ENCODE measurements at regions not wholly inside any gene's neighbourhood (a gene's known extent, or its start where the extent isn't known, plus 50 kb on each side); places are given as distances from the start of the nearest gene placed in this dataset.

DNA sequence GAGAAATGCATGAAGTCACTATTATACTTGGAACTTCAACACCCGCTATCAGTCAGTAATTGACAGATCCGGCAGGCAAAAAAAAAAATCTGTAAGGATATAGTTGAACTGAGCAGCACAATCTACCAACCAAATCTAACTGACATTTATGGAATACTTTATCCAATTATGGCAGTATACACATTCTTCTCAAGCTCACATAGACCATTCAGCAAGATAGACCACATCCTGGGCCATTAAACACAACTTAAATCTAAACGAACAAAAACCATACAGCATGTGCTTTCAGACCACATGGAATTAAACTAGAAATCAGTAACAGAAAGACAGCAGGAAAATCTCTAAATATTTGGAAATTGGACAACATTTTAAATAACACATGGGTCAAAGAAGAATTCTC, 112.7 kb downstream of the MPP7 start (continued):
- TF ChIP-seq ETV6 (IDR thresholded peaks at IDR 0.05; ENCODE audit: borderline replicate concordance in 1 of 2, low read depth in 2 of 2, low read length in 1 of 2) = no peak
- no peak for TF ChIP-seq ETV6 (CRISPR knock-in tag; IDR thresholded peaks at IDR 0.05; ENCODE audit: borderline replicate concordance)
- TF ChIP-seq TCF7 (IDR thresholded peaks at IDR 0.05; ENCODE audit: borderline replicate concordance) = no peak

DNA sequence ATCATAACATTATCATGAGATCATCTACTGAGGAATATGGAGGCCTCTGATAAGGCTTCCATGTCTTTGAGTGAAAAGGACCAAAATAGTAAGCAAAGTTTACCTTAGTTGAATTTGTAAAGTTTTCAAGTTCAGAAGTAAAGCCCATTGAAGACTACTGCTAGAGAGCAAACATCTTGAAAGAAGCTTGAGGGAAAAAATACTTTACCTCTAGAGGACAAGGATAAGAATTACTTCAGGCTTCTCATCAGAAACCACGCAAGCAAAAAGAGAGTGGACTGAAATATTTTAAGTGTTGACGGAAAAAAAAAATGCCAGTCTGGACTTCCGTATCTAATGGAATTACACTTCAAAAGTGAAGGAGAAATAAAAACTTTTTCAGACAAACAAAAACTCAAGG, 114.3 kb downstream of the MPP7 start:
- no peak for DNase-seq (ENCODE audit: extremely low read depth in 1 of 4, low spot score in 3 of 4)
- ATAC-seq = no peak
- Histone ChIP-seq H3K36me3 (ENCODE audit: control insufficient read depth, insufficient read depth, low read length) (no peaks in the 10 kb centered on the region), H3K4me3 (no peak overlapping the region), H3K4me2 (ENCODE audit: insufficient read depth, low read length) (no peak overlapping the region), H2AFZ (ENCODE audit: low read depth, low read length) (no peak overlapping the region), H3K79me2 (ENCODE audit: control insufficient read depth, insufficient read depth, low read length) (no peaks in the 10 kb centered on the region), H3K9ac (ENCODE audit: insufficient read depth in 1 of 2, low read depth in 2 of 2, low read length in 2 of 2) (no peak overlapping the region), H3K9me3 (replicated peaks; ENCODE audit: control insufficient read depth, insufficient read depth, low read depth, low read length) (no peaks in the 10 kb centered on the region), H3K27ac (ENCODE audit: extremely low read depth, low read depth, low read length) (no peak overlapping the region), H3K27me3 (ENCODE audit: control insufficient read depth in 2 of 2, insufficient read depth in 2 of 2, low read length in 2 of 2) (peaks cover 0 to 3% of the 10 kb centered on the region in 2 experiments; a peak in 1 of 5 replicates), H3K4me1 (replicated peaks in 1 of 2; ENCODE audit: control insufficient read depth in 2 of 2, insufficient read depth in 2 of 2, low read length in 2 of 2) (no peaks in the 10 kb centered on the region), H4K20me1 (replicated peaks; ENCODE audit: control insufficient read depth, insufficient read depth, low read length) (no peaks in the 10 kb centered on the region), H3K9me1 (ENCODE audit: control insufficient read depth, insufficient read depth, low read length) (no peaks in the 10 kb centered on the region)
- no TSS peak for BruUV-seq (replicated peaks)
- CTCF ChIA-PET (ENCODE audit: low intra/inter-chr PET ratio) = no interaction called here
- POLR2A ChIA-PET = no interaction called here
- in situ Hi-C loops (cut with MboI) = loop anchor here (25.0 kb wide), 1 partner anchor 626 kb away; no protein-coding TSS in a partner anchor
- intact Hi-C loops (cut with micrococcal nuclease) = no loop called here
- FAIRE-seq = no peak
- WGBS (ENCODE audit: insufficient coverage, low coverage, missing lambda C conversion rate) = 0% methylated on average over 3 of the region's 3 CpGs
- TF ChIP-seq, protein P1, sequence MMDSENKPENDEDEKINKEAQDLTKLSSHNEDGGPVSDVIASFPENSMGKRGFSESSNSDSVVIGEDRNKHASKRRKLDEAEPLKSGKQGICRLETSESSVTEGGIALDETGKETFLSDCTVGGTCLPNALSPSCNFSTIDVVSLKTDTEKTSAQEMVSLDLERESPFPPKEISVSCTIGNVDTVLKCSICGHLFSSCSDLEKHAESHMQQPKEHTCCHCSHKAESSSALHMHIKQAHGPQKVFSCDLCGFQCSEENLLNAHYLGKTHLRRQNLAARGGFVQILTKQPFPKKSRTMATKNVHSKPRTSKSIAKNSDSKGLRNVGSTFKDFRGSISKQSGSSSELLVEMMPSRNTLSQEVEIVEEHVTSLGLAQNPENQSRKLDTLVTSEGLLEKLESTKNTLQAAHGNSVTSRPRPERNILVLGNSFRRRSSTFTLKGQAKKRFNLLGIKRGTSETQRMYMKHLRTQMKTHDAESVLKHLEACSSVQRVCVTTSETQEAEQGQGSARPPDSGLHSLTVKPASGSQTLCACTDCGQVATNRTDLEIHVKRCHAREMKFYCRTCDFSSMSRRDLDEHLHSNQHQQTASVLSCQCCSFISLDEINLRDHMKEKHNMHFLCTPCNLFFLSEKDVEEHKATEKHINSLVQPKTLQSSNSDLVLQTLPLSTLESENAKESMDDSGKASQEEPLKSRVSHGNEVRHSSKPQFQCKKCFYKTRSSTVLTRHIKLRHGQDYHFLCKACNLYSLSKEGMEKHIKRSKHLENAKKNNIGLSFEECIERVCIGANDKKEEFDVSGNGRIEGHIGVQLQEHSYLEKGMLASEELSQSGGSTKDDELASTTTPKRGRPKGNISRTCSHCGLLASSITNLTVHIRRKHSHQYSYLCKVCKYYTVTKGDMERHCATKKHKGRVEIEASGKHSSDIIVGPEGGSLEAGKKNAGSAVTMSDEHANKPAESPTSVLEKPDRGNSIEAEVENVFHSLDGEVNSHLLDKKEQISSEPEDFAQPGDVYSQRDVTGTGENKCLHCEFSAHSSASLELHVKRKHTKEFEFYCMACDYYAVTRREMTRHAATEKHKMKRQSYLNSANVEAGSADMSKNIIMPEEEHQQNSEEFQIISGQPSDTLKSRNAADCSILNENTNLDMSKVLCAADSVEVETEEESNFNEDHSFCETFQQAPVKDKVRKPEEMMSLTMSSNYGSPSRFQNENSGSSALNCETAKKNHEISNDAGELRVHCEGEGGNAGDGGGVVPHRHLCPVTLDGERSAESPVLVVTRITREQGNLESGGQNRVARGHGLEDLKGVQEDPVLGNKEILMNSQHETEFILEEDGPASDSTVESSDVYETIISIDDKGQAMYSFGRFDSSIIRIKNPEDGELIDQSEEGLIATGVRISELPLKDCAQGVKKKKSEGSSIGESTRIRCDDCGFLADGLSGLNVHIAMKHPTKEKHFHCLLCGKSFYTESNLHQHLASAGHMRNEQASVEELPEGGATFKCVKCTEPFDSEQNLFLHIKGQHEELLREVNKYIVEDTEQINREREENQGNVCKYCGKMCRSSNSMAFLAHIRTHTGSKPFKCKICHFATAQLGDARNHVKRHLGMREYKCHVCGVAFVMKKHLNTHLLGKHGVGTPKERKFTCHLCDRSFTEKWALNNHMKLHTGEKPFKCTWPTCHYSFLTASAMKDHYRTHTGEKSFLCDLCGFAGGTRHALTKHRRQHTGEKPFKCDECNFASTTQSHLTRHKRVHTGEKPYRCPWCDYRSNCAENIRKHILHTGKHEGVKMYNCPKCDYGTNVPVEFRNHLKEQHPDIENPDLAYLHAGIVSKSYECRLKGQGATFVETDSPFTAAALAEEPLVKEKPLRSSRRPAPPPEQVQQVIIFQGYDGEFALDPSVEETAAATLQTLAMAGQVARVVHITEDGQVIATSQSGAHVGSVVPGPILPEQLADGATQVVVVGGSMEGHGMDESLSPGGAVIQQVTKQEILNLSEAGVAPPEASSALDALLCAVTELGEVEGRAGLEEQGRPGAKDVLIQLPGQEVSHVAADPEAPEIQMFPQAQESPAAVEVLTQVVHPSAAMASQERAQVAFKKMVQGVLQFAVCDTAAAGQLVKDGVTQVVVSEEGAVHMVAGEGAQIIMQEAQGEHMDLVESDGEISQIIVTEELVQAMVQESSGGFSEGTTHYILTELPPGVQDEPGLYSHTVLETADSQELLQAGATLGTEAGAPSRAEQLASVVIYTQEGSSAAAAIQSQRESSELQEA (IDR thresholded peaks at IDR 0.05; ENCODE audit: low read depth) = no peak
- TF ChIP-seq, protein P2, sequence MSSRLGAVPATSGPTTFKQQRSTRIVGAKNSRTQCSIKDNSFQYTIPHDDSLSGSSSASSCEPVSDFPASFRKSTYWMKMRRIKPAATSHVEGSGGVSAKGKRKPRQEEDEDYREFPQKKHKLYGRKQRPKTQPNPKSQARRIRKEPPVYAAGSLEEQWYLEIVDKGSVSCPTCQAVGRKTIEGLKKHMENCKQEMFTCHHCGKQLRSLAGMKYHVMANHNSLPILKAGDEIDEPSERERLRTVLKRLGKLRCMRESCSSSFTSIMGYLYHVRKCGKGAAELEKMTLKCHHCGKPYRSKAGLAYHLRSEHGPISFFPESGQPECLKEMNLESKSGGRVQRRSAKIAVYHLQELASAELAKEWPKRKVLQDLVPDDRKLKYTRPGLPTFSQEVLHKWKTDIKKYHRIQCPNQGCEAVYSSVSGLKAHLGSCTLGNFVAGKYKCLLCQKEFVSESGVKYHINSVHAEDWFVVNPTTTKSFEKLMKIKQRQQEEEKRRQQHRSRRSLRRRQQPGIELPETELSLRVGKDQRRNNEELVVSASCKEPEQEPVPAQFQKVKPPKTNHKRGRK (tag; IDR thresholded peaks at IDR 0.05) = no peak
- TF ChIP-seq ZNF197 (CRISPR knock-in tag; IDR thresholded peaks at IDR 0.05; ENCODE audit: low read depth) = no peak
- TF ChIP-seq, protein P3, sequence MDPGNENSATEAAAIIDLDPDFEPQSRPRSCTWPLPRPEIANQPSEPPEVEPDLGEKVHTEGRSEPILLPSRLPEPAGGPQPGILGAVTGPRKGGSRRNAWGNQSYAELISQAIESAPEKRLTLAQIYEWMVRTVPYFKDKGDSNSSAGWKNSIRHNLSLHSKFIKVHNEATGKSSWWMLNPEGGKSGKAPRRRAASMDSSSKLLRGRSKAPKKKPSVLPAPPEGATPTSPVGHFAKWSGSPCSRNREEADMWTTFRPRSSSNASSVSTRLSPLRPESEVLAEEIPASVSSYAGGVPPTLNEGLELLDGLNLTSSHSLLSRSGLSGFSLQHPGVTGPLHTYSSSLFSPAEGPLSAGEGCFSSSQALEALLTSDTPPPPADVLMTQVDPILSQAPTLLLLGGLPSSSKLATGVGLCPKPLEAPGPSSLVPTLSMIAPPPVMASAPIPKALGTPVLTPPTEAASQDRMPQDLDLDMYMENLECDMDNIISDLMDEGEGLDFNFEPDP (CRISPR knock-in tag; IDR thresholded peaks at IDR 0.05) = no peak
- no peak for TF ChIP-seq ZNF24 (IDR thresholded peaks at IDR 0.05)
- TF ChIP-seq PHB2 (IDR thresholded peaks at IDR 0.05; ENCODE audit: low read depth) = no peak
- no peak for TF ChIP-seq TARDBP (IDR thresholded peaks at IDR 0.05)
